GM12878 (cell line): ENCODE measurements at regions not wholly inside any gene's neighbourhood (a gene's known extent, or its start where the extent isn't known, plus 50 kb on each side); places are given as distances from the start of the nearest gene placed in this dataset.

ENCODE experiments used
- ATAC-seq: fragments of 200-7000 bp; cut with Tn5 transposase; 3 replicates; pipeline ENCODE4 v1.9.1; 2020; ENCODE audit warnings: mild to moderate bottlenecking, moderate library complexity
- BruUV-seq: library from RNA; stranded (reverse); fragments of 400-500 nt; replicated peaks from 2 replicates; lab custom pipeline; 2021; lab: Mats Ljungman, UMichigan
- CTCF ChIA-PET: fragments of 300-600 bp; sonication (Branson Sonifier 250); formaldehyde crosslinking; extraction: SDS; loops from one replicate; lab custom pipeline; 2021; ENCODE audit warnings: inconsistent platforms; lab: Yijun Ruan, JAX
- POLR2A ChIA-PET: fragments of 350-600 bp; formaldehyde crosslinking; extraction: SDS; loops from one replicate; lab custom pipeline; 2021; ENCODE audit warnings: inconsistent platforms; lab: Charles Lee
- RAD21 ChIA-PET: fragments of 300-600 bp; sonication (Branson Sonifier 250); formaldehyde crosslinking; loops from one replicate; lab custom pipeline; 2023; ENCODE audit warnings: antibody characterized with exemption; ENCODE audit not compliant: unreplicated experiment; lab: Charles Lee
- SMC1A ChIA-PET: fragments of 300-600 bp; sonication (Branson Sonifier 250); formaldehyde crosslinking; loops from one replicate; lab custom pipeline; 2023; ENCODE audit not compliant: unreplicated experiment, uncharacterized antibody; lab: Charles Lee
- DNase-seq: peaks from one replicate; pipeline ENCODE4 v3.0.0-alpha.2; 2011; ENCODE audit warnings: low read depth, low spot score
- FAIRE-seq: peaks from 3 replicates; lab custom pipeline; 2011; peaks lifted over from hg19 to GRCh38; lab: Jason Lieb, UNC
- H2AFZ ChIP-seq: 2 replicates; pipeline ENCODE4 v1.6.0; 2011; ENCODE audit warnings: low read depth, low read length, control low read depth; ENCODE audit not compliant: control insufficient read depth
- H3K27ac ChIP-seq: 2 replicates; pipeline ENCODE4 v1.5.1; 2011; ENCODE audit warnings: control low read depth; ENCODE audit not compliant: control insufficient read depth, insufficient read depth
- H3K27me3 ChIP-seq, 2 experiments: replicated peaks in 1 of 2; 2 replicates each; pipeline versions ENCODE4 v1.6.0 to v1.6.1; 2011; ENCODE audit warnings: low read length in 1 of 2; ENCODE audit not compliant: control insufficient read depth in 2 of 2, insufficient read depth in 2 of 2
- H3K36me3 ChIP-seq, 2 experiments: 2 replicates each; pipeline ENCODE4 v1.5.1; 2011; ENCODE audit warnings: low read length in 1 of 2; ENCODE audit not compliant: control insufficient read depth in 2 of 2, insufficient read depth in 2 of 2
- H3K4me1 ChIP-seq: 2 replicates; pipeline ENCODE4 v1.6.1; 2011; ENCODE audit warnings: mild to moderate bottlenecking, low read length, moderate library complexity, mixed read lengths; ENCODE audit not compliant: control insufficient read depth, insufficient read depth
- H3K4me2 ChIP-seq: 2 replicates; pipeline ENCODE4 v1.6.0; 2011; ENCODE audit warnings: control low read depth; ENCODE audit not compliant: control insufficient read depth, insufficient read depth
- H3K4me3 ChIP-seq: fragments of 200-600 bp; sonication (generic); 2 replicates; pipeline ENCODE4 v1.5.1; 2016
- H3K79me2 ChIP-seq: 2 replicates; pipeline ENCODE4 v1.6.0; 2011; ENCODE audit warnings: low read length; ENCODE audit not compliant: control insufficient read depth, insufficient read depth
- H3K9ac ChIP-seq: 2 replicates; pipeline ENCODE4 v1.8.0; 2011; ENCODE audit warnings: low read length, control low read depth, mixed read lengths; ENCODE audit not compliant: control insufficient read depth, insufficient read depth
- H3K9me3 ChIP-seq: replicated peaks from 3 replicates; pipeline ENCODE4 v1.5.1; 2011; ENCODE audit warnings: mild to moderate bottlenecking, low read length; ENCODE audit not compliant: control insufficient read depth, insufficient read depth
- H4K20me1 ChIP-seq: 2 replicates; pipeline ENCODE4 v1.6.0; 2011; ENCODE audit not compliant: control insufficient read depth, insufficient read depth
- BHLHE40 ChIP-seq, 2 experiments: fragments of 450-650 bp in 1 of 2; IDR thresholded peaks; 2 replicates each; pipeline ENCODE4 v1.6.1; 2011 to 2017; ENCODE audit warnings: low read depth in 2 of 2, borderline replicate concordance in 1 of 2, improper control_type of control experiment in 1 of 2, low read length in 1 of 2, mild to moderate bottlenecking in 1 of 2
- CEBPZ ChIP-seq: fragments of 150-350 bp; IDR thresholded peaks from 2 replicates; pipeline ENCODE4 v1.6.1; 2016; ENCODE audit warnings: low read depth, low read length
- CHD1 ChIP-seq: IDR thresholded peaks from 2 replicates; pipeline ENCODE4 v1.6.1; 2012; ENCODE audit warnings: low read depth, low read length, improper control_type of control experiment
- CREB1 ChIP-seq: IDR thresholded peaks from 2 replicates; pipeline ENCODE4 v1.6.1; 2012; ENCODE audit warnings: low read depth, mild to moderate bottlenecking, inconsistent platforms
- CTCF ChIP-seq, 3 experiments: IDR thresholded peaks in 2 of 3; conservative IDR thresholded peaks in 1 of 3; 2 replicates each; pipeline ENCODE4 v1.5.1; 2011; ENCODE audit warnings: low read depth in 3 of 3, low read length in 3 of 3, mild to moderate bottlenecking in 3 of 3, control low read depth in 2 of 3, moderate library complexity in 2 of 3, inconsistent platforms in 1 of 3, mixed read lengths in 1 of 3; ENCODE audit not compliant: control insufficient read depth in 2 of 3, insufficient read depth in 1 of 3; ENCODE audit errors: extremely low read depth in 1 of 3
- IKZF1 ChIP-seq: fragments of 450-650 bp; conservative IDR thresholded peaks from 2 replicates; pipeline ENCODE4 v1.6.1; 2017; ENCODE audit warnings: antibody characterized with exemption, mild to moderate bottlenecking
- MXI1 ChIP-seq: fragments of 150-350 bp; IDR thresholded peaks from 2 replicates; pipeline ENCODE4 v1.6.1; 2011; ENCODE audit warnings: low read depth, mild to moderate bottlenecking, inconsistent platforms, low read length, improper control_type of control experiment
- RFX5 ChIP-seq: IDR thresholded peaks from 2 replicates; pipeline ENCODE4 v1.6.1; 2011; ENCODE audit warnings: low read depth, low read length, improper control_type of control experiment
- SP1 ChIP-seq: IDR thresholded peaks from one replicate; pipeline ENCODE4 v1.6.1; 2011; ENCODE audit warnings: low read depth, low read length
- WGBS: methylation state at CpG from one replicate; pipeline ENCODE4 v1.1.6; 2016; ENCODE audit warnings: low lambda C conversion rate; ENCODE audit not compliant: insufficient replicate concordance, insufficient coverage; ENCODE audit errors: missing lambda C conversion rate; 5-methylcytosine and 5-hydroxymethylcytosine counted together
- in situ Hi-C: fragments of 300-500 bp; cut with MboI; formaldehyde crosslinking; loops from 9 replicates; pipeline ENCODE4 v1.14.3; 2018; ENCODE audit warnings: mixed read lengths
- intact Hi-C: fragments of 100-400 bp; cut with micrococcal nuclease; formaldehyde crosslinking; loops from one replicate; pipeline ENCODE4 v1.14.2; 2022; ENCODE audit not compliant: unreplicated experiment

DNA sequence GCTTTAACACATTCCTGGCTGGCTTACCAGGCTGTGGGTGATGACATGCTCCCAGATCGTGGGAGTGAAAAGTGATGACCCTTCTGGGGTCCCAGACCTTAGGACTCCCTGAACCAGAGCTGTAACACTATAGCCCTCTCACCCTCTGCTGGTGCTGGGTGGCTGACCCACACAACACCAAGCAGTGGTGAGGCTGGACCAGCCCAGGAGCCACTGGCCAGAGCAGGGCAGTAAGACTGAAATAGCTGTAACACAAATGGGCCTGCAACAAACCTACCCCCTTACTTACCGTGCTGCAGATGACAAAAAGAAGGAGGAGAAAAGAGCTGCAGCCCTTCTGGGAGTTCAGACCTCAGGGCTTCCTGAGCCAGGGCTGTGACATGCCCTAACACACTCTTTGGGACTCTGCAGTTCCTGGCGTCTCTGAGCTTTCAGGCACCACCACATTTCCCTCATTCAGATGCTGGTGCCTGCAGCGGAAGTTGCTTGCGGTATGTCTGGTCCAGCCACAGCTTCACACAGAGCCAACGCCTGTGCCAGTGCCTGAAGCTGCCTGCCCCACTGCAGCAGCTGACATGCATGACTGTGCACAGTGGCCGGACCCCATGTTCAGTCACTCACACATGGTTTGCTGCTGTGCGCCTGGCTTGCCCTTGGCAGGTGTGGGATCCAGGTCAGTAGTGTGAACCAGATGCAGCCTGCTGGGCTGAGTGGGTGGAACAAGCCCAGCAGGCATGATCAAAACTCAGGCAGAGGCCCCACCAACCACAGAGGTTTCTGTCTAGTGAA is 1247.4 kb downstream of the EFNA5 start:
- no peak overlapping the region for H3K4me3 ChIP-seq
- no peak overlapping the region for H3K9ac ChIP-seq
- ChIA-PET RAD21 (no interaction called here), SMC1A (interaction anchor here (1.7 to 1.9 kb wide), 2 partner anchors 11 to 12 kb away, joined by 5 to 6 read pairs; no protein-coding TSS in a partner anchor), POLR2A (no interaction called here), CTCF (interaction anchor here (2.1 kb wide), 1 partner anchor 31 kb away, joined by 5 read pairs; no protein-coding TSS in a partner anchor)
- no peaks in the 10 kb centered on the region for H3K27me3 ChIP-seq
- no peaks in the 10 kb centered on the region for H4K20me1 ChIP-seq
- FAIRE-seq, result no peak
- no TSS peak for BruUV-seq
- H3K9me3 ChIP-seq, result no peaks in the 10 kb centered on the region
- intact Hi-C loops, result no loop called here
- no peaks in the 10 kb centered on the region for H3K4me1 ChIP-seq
- in situ Hi-C loops, result no loop called here
- no peak overlapping the region for H2AFZ ChIP-seq
- H3K79me2 ChIP-seq, result no peaks in the 10 kb centered on the region
- DNase-seq, result no peak
- no peaks in the 10 kb centered on the region for H3K36me3 ChIP-seq
- WGBS, result 19% methylated on average over 8 of the region's 8 CpGs
- no peak overlapping the region for H3K27ac ChIP-seq
- peak; percentile 94 for ATAC-seq
- H3K4me2 ChIP-seq, result no peak overlapping the region
- TF ChIP-seq IKZF1, result peak; percentile 42
- TF ChIP-seq CREB1, result no peak
- TF ChIP-seq BHLHE40 (IDR thresholded peaks at IDR 0.05; ENCODE audit: borderline replicate concordance in 1 of 2, low read depth in 2 of 2, low read length in 1 of 2), result 0 out of 4 replicates have a peak, but pooled peaks of 1 of the 2 experiments have one; percentile 10
- TF ChIP-seq RFX5, result no peak
- no peak for TF ChIP-seq CHD1

DNA sequence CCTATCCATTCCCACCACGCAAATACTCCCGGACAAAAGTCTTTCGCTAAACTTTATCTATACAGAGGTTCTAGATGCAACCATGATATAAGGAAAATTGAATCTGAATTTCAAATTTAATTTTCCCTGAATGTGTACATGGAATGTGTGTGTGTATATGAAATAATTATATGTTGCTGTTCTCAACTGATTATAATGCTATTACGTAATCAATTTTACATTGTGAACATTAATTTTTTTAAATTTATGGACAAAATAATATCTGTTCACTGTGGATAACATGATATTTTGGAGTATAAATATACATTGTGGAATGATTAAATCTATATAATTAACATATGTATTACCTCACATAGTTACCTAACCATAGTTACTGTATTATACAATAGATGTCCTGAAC is 1250.6 kb downstream of the EFNA5 start:
- ChIA-PET POLR2A (no interaction called here), RAD21 (no interaction called here), CTCF (no interaction called here), SMC1A (no interaction called here)
- no peak overlapping the region for H3K9ac ChIP-seq
- in situ Hi-C loops, result no loop called here
- DNase-seq (no peak), FAIRE-seq (no peak), ATAC-seq (no peak)
- H3K9me3 ChIP-seq, result no peaks in the 10 kb centered on the region
- H3K79me2 ChIP-seq, result no peaks in the 10 kb centered on the region
- intact Hi-C loops, result no loop called here
- H2AFZ ChIP-seq, result no peak overlapping the region
- WGBS, result 81% methylated on average over 4 of the region's 4 CpGs
- no peak overlapping the region for H3K27ac ChIP-seq
- no TSS peak for BruUV-seq
- H3K4me1 ChIP-seq, result no peaks in the 10 kb centered on the region
- no peak overlapping the region for H3K4me3 ChIP-seq
- H3K4me2 ChIP-seq, result no peak overlapping the region
- H4K20me1 ChIP-seq, result no peaks in the 10 kb centered on the region
- no peaks in the 10 kb centered on the region for H3K36me3 ChIP-seq
- H3K27me3 ChIP-seq, result no peaks in the 10 kb centered on the region
- TF ChIP-seq CTCF (IDR thresholded peaks at IDR 0.05 in 2 of 3, conservative IDR thresholded peaks at IDR 0.05 in 1 of 3; ENCODE audit: control insufficient read depth in 2 of 3, extremely low read depth in 1 of 3, insufficient read depth in 1 of 3, low read depth in 3 of 3, low read length in 3 of 3) (no peak), CEBPZ (no peak), MXI1 (no peak), SP1 (no peak)
